Smooth muscle cell (in vitro differentiated cells): ENCODE measurements at regions not wholly inside any gene's neighbourhood (a gene's known extent, or its start where the extent isn't known, plus 50 kb on each side); places are given as distances from the start of the nearest gene placed in this dataset.

Source experiments
- DNase-seq: peaks from one replicate; lab custom pipeline; 2025; ENCODE audit not compliant: unreplicated experiment; lab: John Stamatoyannopoulos, UW
- H2AFZ ChIP-seq: fragments of 200-600 bp; sonication (generic); 2 replicates; pipeline ENCODE4 v1.6.0; 2016; ENCODE audit warnings: antibody characterized with exemption, low read depth, mild to moderate bottlenecking
- H3F3A ChIP-seq: fragments of 200-600 bp; sonication (generic); 2 replicates; pipeline ENCODE4 v1.6.0; 2017; ENCODE audit warnings: antibody characterized with exemption, low read depth
- H3K27ac ChIP-seq: fragments of 200-600 bp; sonication (generic); 2 replicates; pipeline ENCODE4 v1.5.1; 2016; ENCODE audit warnings: low read depth, mild to moderate bottlenecking
- H3K27me3 ChIP-seq: fragments of 200-600 bp; sonication (generic); 2 replicates; pipeline ENCODE4 v1.6.1; 2016; ENCODE audit warnings: low read depth, mild to moderate bottlenecking
- H3K36me3 ChIP-seq: fragments of 200-600 bp; sonication (generic); 2 replicates; pipeline ENCODE4 v1.5.1; 2016; ENCODE audit warnings: low read depth
- H3K4me1 ChIP-seq: fragments of 200-600 bp; sonication (generic); 2 replicates; pipeline ENCODE4 v1.5.1; 2016; ENCODE audit warnings: low read depth
- H3K4me2 ChIP-seq: fragments of 200-600 bp; sonication (generic); 2 replicates; pipeline ENCODE4 v1.6.0; 2016; ENCODE audit warnings: mild to moderate bottlenecking
- H3K4me3 ChIP-seq: fragments of 200-600 bp; sonication (generic); 2 replicates; pipeline ENCODE4 v1.5.1; 2016; ENCODE audit warnings: mild to moderate bottlenecking
- H3K79me2 ChIP-seq: fragments of 200-600 bp; sonication (generic); 2 replicates; pipeline ENCODE4 v1.6.0; 2016; ENCODE audit warnings: low read depth, mild to moderate bottlenecking
- H3K9ac ChIP-seq: fragments of 200-600 bp; sonication (generic); 2 replicates; pipeline ENCODE4 v1.6.0; 2016; ENCODE audit warnings: low read depth
- H3K9me3 ChIP-seq: fragments of 200-600 bp; sonication (generic); replicated peaks from 2 replicates; pipeline ENCODE4 v1.5.1; 2016; ENCODE audit warnings: low read depth
- H4K20me1 ChIP-seq: fragments of 200-600 bp; sonication (generic); 2 replicates; pipeline ENCODE4 v1.6.0; 2016; ENCODE audit warnings: low read depth
- CTCF ChIP-seq: fragments of 200-600 bp; sonication (generic); IDR thresholded peaks from 2 replicates; pipeline ENCODE4 v1.5.1; 2017; ENCODE audit warnings: borderline replicate concordance, mild to moderate bottlenecking, antibody characterized with exemption; ENCODE audit not compliant: insufficient read depth, poor library complexity, severe bottlenecking
- WGBS: methylation state at CpG from one replicate; pipeline ENCODE4 v1.1.7; 2016; ENCODE audit warnings: low lambda C conversion rate; 5-methylcytosine and 5-hydroxymethylcytosine counted together

- DNase-seq, result no peak
- TF ChIP-seq CTCF, result no peak
- Histone ChIP-seq H3K9me3 (no peaks in the 10 kb centered on the region), H3K4me2 (peak overlapping the region; percentile 34), H3K4me3 (no peak overlapping the region), H3K9ac (no peak overlapping the region), H2AFZ (peak overlapping the region; percentile 83), H3K27ac (peak overlapping the region; percentile 34), H3K4me1 (peaks cover 6% of the 10 kb centered on the region), H4K20me1 (no peaks in the 10 kb centered on the region), H3K36me3 (no peaks in the 10 kb centered on the region), H3F3A (no peaks in the 10 kb centered on the region), H3K27me3 (no peaks in the 10 kb centered on the region), H3K79me2 (no peaks in the 10 kb centered on the region)
- 59% methylated on average over 2 of the region's 2 CpGs for WGBS
Observed at GRCh38 chr21:28239340-28239739, 753.3 kb downstream of the LTN1 start.

GRCh38 chr21:28237661-28238060 lies 755.0 kb downstream of the LTN1 start:
- TF ChIP-seq CTCF, result no peak
- Histone ChIP-seq H3K36me3 (no peaks in the 10 kb centered on the region), H3K79me2 (no peaks in the 10 kb centered on the region), H3K9ac (no peak overlapping the region), H3F3A (no peaks in the 10 kb centered on the region), H3K27ac (peak overlapping the region; percentile 34), H3K4me1 (peaks cover 6% of the 10 kb centered on the region), H2AFZ (peak overlapping the region; percentile 13), H3K9me3 (no peaks in the 10 kb centered on the region), H4K20me1 (no peaks in the 10 kb centered on the region), H3K4me2 (no peak overlapping the region), H3K4me3 (no peak overlapping the region), H3K27me3 (no peaks in the 10 kb centered on the region)
- 82% methylated on average over 2 of the region's 2 CpGs for WGBS
- DNase-seq, result no peak

- peaks cover 6% of the 10 kb centered on the region for H3K4me1 ChIP-seq
- H3F3A ChIP-seq, result no peaks in the 10 kb centered on the region
- H3K27ac ChIP-seq, result no peak overlapping the region
- no peaks in the 10 kb centered on the region for H3K27me3 ChIP-seq
- H3K9me3 ChIP-seq, result no peaks in the 10 kb centered on the region
- DNase-seq, result no peak
- WGBS, result 78% methylated on average over 3 of the region's 3 CpGs
- no peak overlapping the region for H3K9ac ChIP-seq
- no peak for TF ChIP-seq CTCF
- no peaks in the 10 kb centered on the region for H3K79me2 ChIP-seq
- no peaks in the 10 kb centered on the region for H4K20me1 ChIP-seq
- H2AFZ ChIP-seq, result no peak overlapping the region
- H3K36me3 ChIP-seq, result no peaks in the 10 kb centered on the region
- H3K4me3 ChIP-seq, result no peak overlapping the region
- H3K4me2 ChIP-seq, result no peak overlapping the region
Observed at GRCh38 chr21:28235169-28235895, 757.3 kb downstream of the LTN1 start.

- no peaks in the 10 kb centered on the region for H3K9me3 ChIP-seq
- no peak for DNase-seq
- H4K20me1 ChIP-seq, result no peaks in the 10 kb centered on the region
- 85% methylated on average over 5 of the region's 5 CpGs for WGBS
- peaks cover 5% of the 10 kb centered on the region for H3K4me1 ChIP-seq
- H3K27ac ChIP-seq, result no peak overlapping the region
- H3K4me3 ChIP-seq, result no peak overlapping the region
- H3K79me2 ChIP-seq, result no peaks in the 10 kb centered on the region
- no peaks in the 10 kb centered on the region for H3K27me3 ChIP-seq
- H3K9ac ChIP-seq, result no peak overlapping the region
- TF ChIP-seq CTCF, result no peak
- no peaks in the 10 kb centered on the region for H3F3A ChIP-seq
- no peak overlapping the region for H3K4me2 ChIP-seq
- no peaks in the 10 kb centered on the region for H3K36me3 ChIP-seq
- no peak overlapping the region for H2AFZ ChIP-seq
Observed at GRCh38 chr21:28234326-28234725, 758.4 kb downstream of the LTN1 start.
